Neural progenitor cell (in vitro differentiated cells): ENCODE measurements at regions not wholly inside any gene's neighbourhood (a gene's known extent, or its start where the extent isn't known, plus 50 kb on each side); places are given as distances from the start of the nearest gene placed in this dataset.

Experiments used
- DNase-seq: peaks from one replicate; pipeline ENCODE4 v3.0.0-alpha.2; 2016; ENCODE audit warnings: low spot score
- H2AFZ ChIP-seq: fragments of 200-600 bp; sonication (generic); replicated peaks from 2 replicates; pipeline ENCODE4 v1.6.1; 2016; ENCODE audit warnings: antibody characterized with exemption
- H3F3A ChIP-seq: fragments of 200-600 bp; sonication (generic); 2 replicates; pipeline ENCODE4 v1.6.1; 2016; ENCODE audit warnings: antibody characterized with exemption, low read depth
- H3K27ac ChIP-seq: fragments of 200-600 bp; sonication (generic); 2 replicates; pipeline ENCODE4 v1.5.1; 2016; ENCODE audit warnings: mild to moderate bottlenecking
- H3K27me3 ChIP-seq: fragments of 200-600 bp; sonication (generic); 2 replicates; pipeline ENCODE4 v1.6.1; 2016; ENCODE audit warnings: mild to moderate bottlenecking, moderate library complexity
- H3K36me3 ChIP-seq: fragments of 200-600 bp; sonication (generic); 2 replicates; pipeline ENCODE4 v1.5.1; 2016
- H3K4me1 ChIP-seq: fragments of 200-600 bp; sonication (generic); 2 replicates; pipeline ENCODE4 v1.6.1; 2016; ENCODE audit warnings: mixed run types
- H3K4me2 ChIP-seq: fragments of 200-600 bp; sonication (generic); 2 replicates; pipeline ENCODE4 v1.6.1; 2016
- H3K4me3 ChIP-seq: fragments of 200-600 bp; sonication (generic); 2 replicates; pipeline ENCODE4 v1.5.1; 2016
- H3K79me2 ChIP-seq: fragments of 200-600 bp; sonication (generic); 2 replicates; pipeline ENCODE4 v1.6.1; 2016; ENCODE audit warnings: low read depth
- H3K9ac ChIP-seq: fragments of 200-600 bp; sonication (generic); 2 replicates; pipeline ENCODE4 v1.6.1; 2016
- H3K9me3 ChIP-seq: fragments of 200-600 bp; sonication (generic); 2 replicates; pipeline ENCODE4 v1.5.1; 2016; ENCODE audit warnings: low read depth
- H4K20me1 ChIP-seq: fragments of 200-600 bp; sonication (generic); 2 replicates; pipeline ENCODE4 v1.6.1; 2016; ENCODE audit warnings: low read depth
- H3K27ac Mint-ChIP-seq: 3 replicates; pipeline ENCODE4 v1.8.0; 2021; ENCODE audit warnings: mixed read lengths
- H3K27me3 Mint-ChIP-seq: 2 replicates; pipeline ENCODE4 v1.8.0; 2022; ENCODE audit warnings: low read depth, mild to moderate bottlenecking, inconsistent platforms, moderate library complexity, mixed read lengths; ENCODE audit not compliant: insufficient read depth
- H3K36me3 Mint-ChIP-seq: 3 replicates; pipeline ENCODE4 v1.8.0; 2021; ENCODE audit warnings: mixed read lengths
- H3K4me1 Mint-ChIP-seq: 3 replicates; pipeline ENCODE4 v1.8.0; 2021; ENCODE audit warnings: mixed read lengths
- H3K4me3 Mint-ChIP-seq: 3 replicates; pipeline ENCODE4 v1.8.0; 2021; ENCODE audit warnings: mild to moderate bottlenecking, moderate library complexity, mixed read lengths
- H3K9me3 Mint-ChIP-seq: 3 replicates; pipeline ENCODE4 v1.8.0; 2020; ENCODE audit warnings: mixed read lengths
- EZH2 ChIP-seq: fragments of 200-600 bp; sonication (generic); IDR thresholded peaks from 2 replicates; pipeline ENCODE4 v1.6.1; 2017; ENCODE audit warnings: antibody characterized with exemption, mild to moderate bottlenecking, moderate library complexity
- EZH2phosphoT487 ChIP-seq: fragments of 200-600 bp; sonication (generic); IDR thresholded peaks from 2 replicates; pipeline ENCODE4 v1.6.1; 2017; ENCODE audit warnings: antibody characterized with exemption
- TF ChIP-seq, protein P1 (sequence below): fragments of 200-600 bp; sonication (generic); IDR thresholded peaks from 2 replicates; pipeline ENCODE4 v1.5.1; 2017; ENCODE audit warnings: antibody characterized with exemption, mild to moderate bottlenecking

DNA sequence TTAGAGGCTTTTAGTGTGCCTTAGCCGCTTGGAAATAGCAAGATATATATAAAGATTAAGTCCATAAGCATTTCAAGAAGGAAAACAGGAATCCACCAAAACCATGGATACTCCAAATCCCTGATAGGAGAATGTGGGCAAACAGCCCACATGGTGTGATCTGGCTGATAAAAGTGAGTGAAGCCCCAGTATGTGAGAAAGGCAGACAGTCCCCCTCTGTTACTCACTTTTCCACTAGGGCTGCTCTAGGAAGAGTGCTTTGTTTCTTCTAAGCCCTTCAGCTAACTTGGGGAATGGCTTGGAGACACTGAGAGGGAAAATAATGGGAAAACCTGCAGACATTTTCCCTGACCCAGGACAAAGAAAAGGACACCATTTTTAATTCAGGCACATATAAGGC is 802.3 kb upstream of the PRR20A start:
- H3K27me3 Mint-ChIP-seq = no peaks in the 10 kb centered on the region
- Histone ChIP-seq H3K36me3 (no peaks in the 10 kb centered on the region), H2AFZ (peak overlapping the region; percentile 50), H3K4me3 (no peak overlapping the region), H4K20me1 (no peaks in the 10 kb centered on the region), H3K79me2 (no peaks in the 10 kb centered on the region), H3K27ac (no peak overlapping the region), H3F3A (no peaks in the 10 kb centered on the region), H3K4me2 (no peak overlapping the region), H3K4me1 (no peaks in the 10 kb centered on the region), H3K9ac (no peak overlapping the region), H3K27me3 (no peaks in the 10 kb centered on the region), H3K9me3 (no peaks in the 10 kb centered on the region)
- H3K36me3 Mint-ChIP-seq = no peaks in the 10 kb centered on the region
- DNase-seq = no peak
- H3K9me3 Mint-ChIP-seq = no peaks in the 10 kb centered on the region
- H3K4me1 Mint-ChIP-seq = peaks cover 3% of the 10 kb centered on the region
- H3K27ac Mint-ChIP-seq = no peak overlapping the region
- TF ChIP-seq EZH2 (no peak), EZH2phosphoT487 (no peak)
- TF ChIP-seq, protein P1, sequence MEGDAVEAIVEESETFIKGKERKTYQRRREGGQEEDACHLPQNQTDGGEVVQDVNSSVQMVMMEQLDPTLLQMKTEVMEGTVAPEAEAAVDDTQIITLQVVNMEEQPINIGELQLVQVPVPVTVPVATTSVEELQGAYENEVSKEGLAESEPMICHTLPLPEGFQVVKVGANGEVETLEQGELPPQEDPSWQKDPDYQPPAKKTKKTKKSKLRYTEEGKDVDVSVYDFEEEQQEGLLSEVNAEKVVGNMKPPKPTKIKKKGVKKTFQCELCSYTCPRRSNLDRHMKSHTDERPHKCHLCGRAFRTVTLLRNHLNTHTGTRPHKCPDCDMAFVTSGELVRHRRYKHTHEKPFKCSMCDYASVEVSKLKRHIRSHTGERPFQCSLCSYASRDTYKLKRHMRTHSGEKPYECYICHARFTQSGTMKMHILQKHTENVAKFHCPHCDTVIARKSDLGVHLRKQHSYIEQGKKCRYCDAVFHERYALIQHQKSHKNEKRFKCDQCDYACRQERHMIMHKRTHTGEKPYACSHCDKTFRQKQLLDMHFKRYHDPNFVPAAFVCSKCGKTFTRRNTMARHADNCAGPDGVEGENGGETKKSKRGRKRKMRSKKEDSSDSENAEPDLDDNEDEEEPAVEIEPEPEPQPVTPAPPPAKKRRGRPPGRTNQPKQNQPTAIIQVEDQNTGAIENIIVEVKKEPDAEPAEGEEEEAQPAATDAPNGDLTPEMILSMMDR = no peak
- no peak overlapping the region for H3K4me3 Mint-ChIP-seq

GRCh38 chr13:56347014-56347413 is 793.7 kb upstream of the PRR20A start:
- no peak overlapping the region for H3K4me3 ChIP-seq
- no peaks in the 10 kb centered on the region for H3K9me3 ChIP-seq
- H3K4me1 ChIP-seq = no peaks in the 10 kb centered on the region
- H3K9ac ChIP-seq = no peak overlapping the region
- Mint-ChIP-seq H3K4me1 (peaks cover 4% of the 10 kb centered on the region), H3K27ac (no peak overlapping the region), H3K36me3 (no peaks in the 10 kb centered on the region), H3K9me3 (no peaks in the 10 kb centered on the region), H3K4me3 (no peak overlapping the region), H3K27me3 (no peaks in the 10 kb centered on the region)
- H3K79me2 ChIP-seq = no peaks in the 10 kb centered on the region
- no peaks in the 10 kb centered on the region for H3F3A ChIP-seq
- no peaks in the 10 kb centered on the region for H3K36me3 ChIP-seq
- no peak for TF ChIP-seq EZH2phosphoT487
- TF ChIP-seq, protein P1 = no peak
- TF ChIP-seq EZH2 = no peak
- no peak for DNase-seq
- no peak overlapping the region for H3K27ac ChIP-seq
- no peak overlapping the region for H3K4me2 ChIP-seq
- no peak overlapping the region for H2AFZ ChIP-seq
- H4K20me1 ChIP-seq = no peaks in the 10 kb centered on the region
- H3K27me3 ChIP-seq = no peaks in the 10 kb centered on the region

DNA sequence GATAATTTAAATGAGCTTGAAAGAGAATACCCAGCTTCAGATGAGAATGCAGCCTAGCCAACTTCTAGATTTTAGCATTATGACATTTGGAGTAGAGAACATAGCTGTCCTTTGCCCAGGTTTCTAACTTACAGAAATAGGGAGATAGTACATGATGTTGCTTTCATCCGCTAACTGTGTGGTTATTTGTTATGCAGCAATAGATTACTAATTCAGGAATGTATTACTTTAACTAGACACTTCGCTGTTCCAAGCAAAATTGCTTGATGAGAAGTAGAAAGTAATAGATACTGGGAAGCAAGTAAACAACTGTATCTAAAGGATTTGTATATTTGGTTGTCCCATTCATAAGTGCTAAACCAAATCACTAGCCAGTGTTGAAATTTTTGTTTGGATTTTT is 790.9 kb upstream of the PRR20A start:
- H3K36me3 ChIP-seq = no peaks in the 10 kb centered on the region
- DNase-seq = no peak
- no peaks in the 10 kb centered on the region for H3K36me3 Mint-ChIP-seq

More for the DNA sequence above, 790.9 kb upstream of the PRR20A start:
- H3K27ac ChIP-seq = no peak overlapping the region
- H3K27me3 ChIP-seq = no peaks in the 10 kb centered on the region
- Mint-ChIP-seq H3K27ac (no peak overlapping the region), H3K4me3 (no peak overlapping the region), H3K4me1 (peaks cover 4% of the 10 kb centered on the region), H3K9me3 (no peaks in the 10 kb centered on the region), H3K27me3 (no peaks in the 10 kb centered on the region)
- H2AFZ ChIP-seq = no peak overlapping the region
- H3K9me3 ChIP-seq = no peaks in the 10 kb centered on the region
- H3K4me3 ChIP-seq = no peak overlapping the region
- TF ChIP-seq, protein P1 = no peak
- TF ChIP-seq EZH2 = no peak
- no peak for TF ChIP-seq EZH2phosphoT487
- no peak overlapping the region for H3K4me2 ChIP-seq
- H3K9ac ChIP-seq = no peak overlapping the region
- H3F3A ChIP-seq = no peaks in the 10 kb centered on the region
- H3K4me1 ChIP-seq = no peaks in the 10 kb centered on the region
- no peaks in the 10 kb centered on the region for H4K20me1 ChIP-seq
- H3K79me2 ChIP-seq = no peaks in the 10 kb centered on the region
